H4 (cell line): ENCODE measurements at regions not wholly inside any gene's neighbourhood (a gene's known extent, or its start where the extent isn't known, plus 50 kb on each side); places are given as distances from the start of the nearest gene placed in this dataset.

Source experiments
- DNase-seq: peaks from one replicate; pipeline ENCODE4 v3.0.0-alpha.2; 2015; ENCODE audit warnings: low spot score

DNA sequence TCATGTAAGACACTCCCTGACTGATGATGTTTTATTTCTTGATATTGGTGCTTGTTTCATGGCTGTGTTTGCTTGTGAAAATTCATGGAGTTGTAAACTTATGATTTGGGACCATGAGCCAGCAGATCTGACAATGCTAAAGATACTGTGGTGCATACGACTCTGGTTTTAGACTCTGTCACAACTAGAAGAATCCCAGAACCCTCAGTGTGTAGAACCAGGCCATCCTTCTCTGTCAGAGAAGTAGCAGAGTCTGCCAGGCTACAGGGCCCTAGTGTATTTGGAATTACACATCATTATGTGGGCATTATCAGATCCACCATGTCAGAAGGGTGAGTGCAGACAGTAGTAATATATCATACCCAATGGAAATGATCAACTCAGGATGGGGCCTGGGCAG lies 209.8 kb upstream of the POU2AF2 start:
- DNase-seq, result no peak

DNA sequence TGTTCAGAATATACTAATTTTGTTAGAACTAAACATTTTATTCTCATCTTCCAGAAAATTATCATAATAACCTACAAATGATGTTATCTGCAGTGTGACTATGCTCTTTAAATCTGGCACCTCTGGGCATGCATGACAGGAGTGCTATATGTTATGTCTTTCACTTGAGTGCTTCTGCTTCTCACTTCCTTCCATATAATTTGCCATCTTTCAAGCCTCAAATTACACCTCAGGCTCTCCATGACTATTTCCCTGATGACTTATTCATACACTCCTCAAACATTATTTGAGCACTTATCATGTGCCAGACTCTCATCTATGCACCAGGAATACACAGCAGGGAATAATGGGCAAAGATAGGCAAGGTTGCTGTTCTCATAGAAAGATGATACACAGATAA lies 219.3 kb upstream of the POU2AF2 start:
- no peak for DNase-seq

DNA sequence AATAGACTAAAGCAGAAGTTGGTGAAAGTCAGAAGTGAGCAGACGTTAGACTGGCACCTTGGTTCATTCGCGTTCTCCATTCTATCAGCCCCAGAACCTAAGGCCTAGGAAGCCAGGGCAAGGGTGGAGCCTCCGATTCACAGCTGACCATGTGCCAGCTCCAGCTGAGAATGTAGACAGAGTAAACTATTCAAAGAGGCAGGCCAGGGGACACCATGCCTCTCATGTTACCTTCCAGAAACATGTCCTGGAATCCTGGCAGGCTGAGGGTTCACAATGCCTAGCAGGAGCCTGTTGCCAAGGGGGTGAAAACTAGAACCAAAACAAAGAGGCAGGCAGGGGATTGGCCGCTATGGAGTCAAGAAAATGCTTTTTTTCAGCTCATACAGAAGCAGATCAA lies 224.4 kb upstream of the POU2AF2 start:
- DNase-seq, result no peak

DNA sequence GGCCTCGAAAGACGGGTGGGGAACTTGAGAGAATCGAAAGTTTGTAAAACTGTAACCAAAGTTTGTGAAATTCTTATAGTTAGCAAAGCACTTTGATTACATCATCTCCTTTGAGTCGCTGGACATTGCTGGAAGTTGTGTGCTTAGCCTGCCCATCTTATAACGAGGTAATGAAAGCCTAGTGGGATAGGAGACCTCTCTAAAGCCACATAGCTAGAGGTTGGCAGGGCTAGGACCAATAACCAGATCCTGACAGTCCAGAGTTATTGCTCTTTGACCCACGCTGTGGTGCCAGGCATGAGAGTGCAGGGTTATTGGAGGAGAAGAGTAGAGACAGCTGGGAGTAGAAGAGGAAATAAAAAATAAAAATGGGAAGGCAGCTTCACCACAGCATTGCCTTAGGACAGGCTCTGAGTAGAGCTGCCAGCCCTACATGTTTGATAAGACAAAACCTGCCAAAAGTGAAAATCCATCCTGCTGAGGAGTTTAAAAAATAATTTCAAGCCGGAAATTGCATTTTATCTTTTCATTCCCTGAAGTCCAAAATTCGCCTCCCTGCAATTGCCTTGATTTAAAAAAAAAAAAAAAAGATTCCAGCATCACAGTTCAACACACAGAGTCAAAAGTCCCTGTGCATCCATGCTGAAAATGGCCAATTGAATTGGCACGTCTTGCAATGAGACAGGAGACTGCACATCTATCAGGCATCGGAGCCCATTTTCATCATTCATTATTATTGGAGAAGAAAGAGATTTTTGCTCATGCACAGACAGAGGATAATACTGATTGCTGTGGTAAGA lies 225.5 kb upstream of the POU2AF2 start:
- DNase-seq, result no peak

DNA sequence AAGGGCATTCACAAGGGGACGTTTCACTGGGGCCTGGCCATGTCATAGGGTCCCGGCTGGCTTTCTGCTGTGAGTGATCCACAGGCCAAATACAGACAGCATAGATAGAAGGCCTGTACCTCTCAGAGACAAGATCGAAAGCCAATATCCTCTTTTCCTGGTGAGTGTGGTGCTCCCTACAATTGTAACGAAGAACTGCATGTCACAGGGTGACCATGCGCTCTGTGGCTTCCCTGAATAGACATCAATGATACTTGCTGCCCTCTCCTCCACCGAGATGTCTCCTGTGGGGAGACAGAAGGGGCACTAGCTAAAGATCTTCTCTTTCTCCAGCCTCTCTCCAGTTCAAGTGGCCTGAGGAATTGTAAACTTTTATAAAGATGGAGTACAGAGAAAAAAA lies 226.1 kb upstream of the POU2AF2 start:
- no peak for DNase-seq

DNA sequence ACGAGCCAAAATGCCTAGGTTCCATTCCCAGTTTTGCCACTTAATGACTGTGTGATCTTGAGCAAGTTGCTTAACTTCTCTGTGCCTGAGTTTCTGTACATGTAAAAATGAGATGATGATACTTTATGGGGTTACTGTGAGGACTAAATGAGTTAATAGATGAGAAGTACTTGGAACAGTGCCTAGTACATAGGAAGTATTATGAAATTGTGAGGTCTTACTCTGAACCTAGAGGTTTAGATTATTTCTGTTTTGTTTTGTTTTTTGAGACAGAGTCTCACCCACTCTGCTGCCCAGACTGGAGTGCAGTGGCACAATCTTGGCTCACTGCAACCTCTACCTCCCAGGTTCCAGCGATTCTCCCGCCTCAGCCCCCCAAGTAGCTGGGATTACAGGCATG lies 227.0 kb upstream of the POU2AF2 start:
- DNase-seq, result no peak

DNA sequence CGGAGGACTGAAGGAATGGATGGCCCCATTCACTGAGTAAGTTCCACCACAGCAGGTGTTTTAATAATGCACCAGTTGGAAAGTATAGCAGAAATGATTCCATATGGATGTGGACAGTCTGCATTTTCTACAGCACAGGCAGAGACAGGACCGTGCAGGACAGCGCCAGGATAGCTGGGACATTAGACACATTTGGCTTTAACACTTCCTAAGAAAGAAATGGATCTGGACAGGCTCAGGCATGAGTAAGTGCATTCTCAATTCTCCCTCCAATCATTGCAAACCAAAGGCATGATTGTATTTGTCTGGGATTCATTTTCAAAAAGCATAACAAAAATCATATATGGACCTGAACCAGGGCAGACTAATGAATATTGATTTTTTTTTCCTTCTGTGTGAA lies 233.0 kb upstream of the POU2AF2 start:
- DNase-seq, result no peak

DNA sequence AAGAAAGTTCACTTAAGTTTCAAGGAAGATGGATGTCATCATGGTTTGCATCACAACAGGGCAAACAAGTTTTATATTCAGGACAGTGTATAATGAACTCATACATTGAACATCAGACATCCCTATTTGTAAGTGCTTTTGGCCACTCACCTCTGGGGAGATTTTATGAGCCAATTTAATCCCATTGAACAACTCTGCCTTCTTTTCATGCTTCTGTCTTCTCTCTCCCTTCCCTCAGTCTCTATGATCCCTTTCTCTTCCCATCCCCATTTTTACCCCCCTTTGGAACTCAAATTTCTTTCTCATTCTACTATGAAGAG lies 234.3 kb upstream of the POU2AF2 start:
- no peak for DNase-seq

DNA sequence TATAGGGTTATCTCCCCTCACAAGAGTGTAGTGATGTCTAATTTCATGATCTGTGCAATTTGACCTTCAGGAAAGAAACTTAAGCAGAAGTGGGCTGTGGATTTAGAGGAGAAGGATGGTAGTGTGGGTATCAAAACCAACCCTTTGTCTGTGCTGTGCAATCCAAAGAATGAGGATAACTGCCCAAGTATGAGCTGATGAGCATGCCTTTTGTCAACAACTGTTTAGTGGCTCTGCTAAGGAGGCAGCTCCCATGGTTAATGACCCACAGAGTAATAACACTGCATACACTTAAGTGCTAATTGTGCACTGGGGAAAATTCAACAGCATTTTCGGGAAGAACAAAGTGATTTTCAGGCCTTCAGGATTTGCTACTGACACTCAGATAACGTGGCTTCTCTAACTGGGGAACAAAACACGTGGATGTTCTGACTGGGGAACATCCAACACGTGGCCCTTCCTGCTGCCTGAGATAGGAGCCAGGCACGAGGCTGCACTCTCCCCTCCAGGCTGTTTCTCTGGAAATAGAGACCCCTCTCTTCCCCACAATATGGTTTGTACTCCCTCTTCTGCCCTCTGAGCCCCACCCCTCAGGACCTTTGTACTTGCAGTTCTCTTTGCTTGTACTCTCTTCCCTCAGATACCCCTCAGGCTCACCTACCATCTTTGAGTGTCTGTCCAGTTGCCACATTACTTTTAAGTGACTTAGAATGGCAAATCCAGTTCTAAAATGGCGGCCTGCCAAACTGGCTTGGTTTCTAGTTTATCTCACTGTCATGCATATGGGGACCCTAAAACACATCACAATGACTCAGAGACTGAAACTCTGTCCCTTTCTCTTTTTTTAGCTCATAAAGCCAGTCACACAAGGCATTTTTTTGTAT lies 234.9 kb upstream of the POU2AF2 start:
- no peak for DNase-seq

DNA sequence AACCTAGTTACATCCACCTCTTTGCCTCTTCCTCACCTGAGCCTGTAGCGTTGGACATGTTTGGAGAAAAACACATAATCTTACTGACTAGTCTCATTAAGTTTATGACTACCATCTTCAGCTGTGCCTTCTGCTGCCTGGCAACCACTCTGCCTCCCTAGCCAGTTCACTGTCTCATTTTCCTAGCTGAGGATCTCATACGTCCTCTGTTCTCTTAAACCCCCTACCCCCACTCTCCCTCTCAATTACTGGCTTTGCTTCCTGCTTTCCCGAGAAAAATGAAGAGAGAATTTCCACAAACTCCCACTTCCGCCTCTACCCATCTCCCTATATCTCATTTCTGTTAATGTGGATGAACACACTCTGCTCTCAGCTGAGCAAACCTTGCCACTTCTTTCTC lies 239.3 kb upstream of the POU2AF2 start:
- no peak for DNase-seq

DNA sequence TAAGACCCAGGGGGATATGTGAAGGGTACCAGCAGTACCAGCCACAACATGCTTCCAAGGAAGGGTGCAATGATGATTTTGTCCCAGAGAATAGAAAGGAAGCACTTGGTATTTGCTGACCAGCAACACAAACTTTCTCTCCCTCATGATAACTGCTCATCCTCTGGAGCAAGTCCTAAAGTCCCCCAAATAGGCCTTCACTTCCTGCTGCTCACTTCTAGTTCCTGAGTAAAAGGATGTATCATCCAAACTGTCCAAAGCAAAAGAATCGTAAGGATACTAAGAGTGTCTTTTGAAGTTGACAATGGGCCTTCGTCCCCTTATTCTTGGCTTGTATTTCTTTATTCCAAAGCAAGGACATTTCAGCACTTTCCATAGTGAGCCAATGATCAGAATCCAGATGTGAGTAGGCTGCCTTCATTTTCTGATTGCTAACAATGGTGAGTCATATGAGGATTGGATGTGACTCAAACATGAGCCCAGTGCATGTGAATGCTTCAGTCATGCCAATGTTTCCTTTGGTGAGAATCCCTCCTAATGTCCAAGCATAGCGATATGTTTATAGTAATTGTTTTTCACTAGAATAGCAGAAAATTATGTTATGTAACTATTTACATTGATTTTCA lies 243.4 kb upstream of the POU2AF2 start:
- DNase-seq, result peak; percentile 16

DNA sequence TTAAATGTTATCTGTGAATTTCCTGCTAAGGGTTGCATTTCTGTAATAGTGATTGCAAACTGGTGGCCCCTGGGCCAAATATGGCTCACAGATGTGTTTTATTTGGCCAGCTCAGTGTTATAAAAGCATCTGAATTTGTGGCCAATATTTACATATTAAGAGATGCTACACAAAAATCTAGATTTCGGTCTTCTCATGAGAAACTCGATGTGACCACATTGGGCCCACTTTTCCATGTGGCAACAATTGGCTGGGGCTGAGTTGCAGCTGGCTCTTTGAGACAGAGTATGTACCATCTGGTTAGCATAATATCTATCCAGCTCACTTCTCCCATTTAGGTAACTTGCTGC lies 244.5 kb upstream of the POU2AF2 start:
- no peak for DNase-seq

DNA sequence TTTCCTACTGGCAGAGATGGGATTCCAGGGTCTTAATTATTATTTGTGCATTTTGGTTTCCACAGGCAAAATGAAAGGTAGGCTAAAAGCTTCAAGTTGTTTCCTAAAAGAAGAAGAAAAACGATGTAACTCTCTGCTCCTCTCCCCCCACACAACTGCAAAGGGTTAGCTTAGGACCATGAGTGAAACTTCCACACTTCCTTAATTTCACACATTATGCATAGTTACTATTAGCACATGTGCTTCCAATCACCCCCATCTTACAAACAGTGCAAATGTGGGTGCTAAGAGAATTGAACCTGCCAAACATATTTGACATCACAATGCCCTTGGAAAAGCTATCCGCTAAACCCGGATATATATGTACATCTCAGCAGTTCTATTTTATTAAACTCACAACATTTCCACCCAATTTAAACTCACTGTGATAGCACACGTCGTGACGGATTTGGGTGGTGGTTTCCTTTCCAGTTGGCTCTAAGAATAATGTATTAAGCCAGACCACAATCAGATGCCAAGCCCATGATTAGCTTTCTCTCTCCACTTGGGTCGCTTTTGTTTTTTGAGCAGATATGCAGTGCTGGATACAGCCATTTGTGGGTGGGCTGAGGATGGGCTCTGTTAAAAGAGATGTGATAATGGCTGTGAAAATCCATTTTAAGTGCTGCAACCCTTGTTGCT lies 245.0 kb upstream of the POU2AF2 start:
- DNase-seq, result no peak

DNA sequence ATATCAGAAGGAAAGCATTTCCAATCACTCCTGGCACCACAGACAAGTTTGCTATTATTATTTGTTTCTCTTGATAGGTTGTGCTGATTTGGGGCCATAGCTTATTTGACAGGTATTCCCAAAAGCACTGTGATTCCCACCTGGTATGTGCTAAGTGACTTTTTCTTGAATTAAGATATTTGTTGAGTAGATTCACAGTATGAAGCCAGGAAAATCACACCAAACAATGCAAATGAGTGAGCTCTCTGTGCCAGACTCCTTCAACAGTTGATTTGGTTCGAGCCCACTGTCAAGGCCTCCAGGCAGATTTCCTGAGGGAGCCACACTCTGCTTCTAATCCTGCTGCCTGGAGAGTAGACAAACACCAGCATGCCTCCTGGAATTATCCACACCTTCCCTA lies 253.0 kb upstream of the POU2AF2 start:
- DNase-seq, result no peak

DNA sequence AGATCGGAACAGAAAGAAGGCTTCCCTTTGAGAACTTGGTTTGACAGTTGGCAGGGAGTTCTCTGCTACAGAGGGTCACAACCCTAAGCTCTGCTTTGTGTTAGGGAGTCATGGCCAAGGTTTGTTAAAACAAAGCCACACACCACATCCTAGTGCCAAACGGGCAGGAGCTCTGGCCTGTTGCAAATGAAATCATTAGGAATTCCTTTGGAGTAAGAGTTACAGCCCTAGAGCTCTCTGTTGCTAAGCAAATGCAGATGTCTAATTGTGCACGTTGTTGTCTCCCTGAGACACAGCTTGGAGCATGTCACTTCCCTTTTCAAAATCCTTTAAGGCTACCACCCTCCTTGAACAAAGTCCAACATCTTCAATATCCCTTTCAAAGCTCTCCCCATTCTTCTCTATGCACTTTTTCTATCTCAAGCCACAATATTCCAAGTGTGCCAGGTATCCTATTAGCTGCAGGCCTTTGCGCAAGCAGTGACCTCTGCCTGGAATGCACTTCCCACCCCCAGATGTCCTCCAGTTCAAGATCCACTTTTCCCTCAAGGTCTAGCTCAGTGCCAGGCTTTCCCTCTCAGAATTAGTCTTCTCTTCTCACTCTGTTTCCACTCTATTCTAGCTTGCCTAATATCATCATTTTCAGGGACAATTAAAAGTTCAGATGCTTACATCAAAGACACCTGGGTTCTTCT lies 253.7 kb upstream of the POU2AF2 start:
- peak; percentile 20 for DNase-seq

DNA sequence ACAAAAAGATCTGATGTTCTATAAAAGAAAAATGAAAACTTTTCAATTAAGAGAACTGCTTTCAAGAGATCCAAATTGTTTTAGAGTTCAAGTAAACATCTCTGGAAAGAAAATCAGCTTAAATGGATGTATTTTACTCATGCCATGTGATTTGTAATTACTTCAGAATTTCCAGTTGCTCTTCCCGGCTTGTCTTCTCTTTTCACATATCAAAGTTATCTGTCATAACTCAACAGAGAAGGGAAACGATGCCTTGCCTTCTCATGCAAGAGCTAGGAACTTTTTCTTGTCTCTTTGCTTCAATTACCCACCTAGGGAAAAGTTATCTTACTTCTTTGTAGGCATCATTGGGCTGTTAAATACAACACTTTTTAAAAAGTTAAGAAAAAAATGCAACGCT lies 255.2 kb upstream of the POU2AF2 start:
- no peak for DNase-seq

DNA sequence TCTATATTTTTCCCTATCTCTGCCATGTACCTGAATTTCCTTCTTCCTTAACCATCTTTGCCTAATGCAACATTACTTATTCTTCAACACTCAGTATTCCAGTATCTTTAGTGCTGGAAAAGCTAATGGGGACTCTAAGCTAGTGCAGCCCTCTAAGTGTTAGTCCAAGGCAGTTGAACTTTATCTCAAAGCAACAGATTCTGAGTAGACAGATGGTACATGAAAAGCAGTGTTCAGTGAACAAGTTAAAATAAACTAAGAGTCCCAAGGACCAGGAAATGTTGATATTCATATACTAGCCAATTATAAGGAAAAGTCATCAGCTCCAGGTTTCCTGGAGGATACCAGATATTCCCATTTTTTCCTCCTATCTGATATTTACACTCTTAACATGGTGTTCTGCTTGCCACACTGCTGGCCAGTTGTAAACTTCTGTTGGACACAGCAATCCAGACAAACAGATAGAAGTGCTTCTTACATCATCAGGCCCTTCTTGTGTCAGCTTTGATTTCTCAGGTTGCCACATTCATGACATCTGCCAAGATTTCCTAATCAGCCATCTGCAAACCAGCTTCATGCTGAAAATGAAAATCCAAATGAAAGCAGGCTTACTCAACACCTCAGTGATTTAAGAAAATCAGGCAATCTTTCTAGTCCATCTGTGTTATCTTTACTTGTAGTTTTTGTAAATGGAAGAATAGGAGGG lies 255.9 kb upstream of the POU2AF2 start:
- DNase-seq, result no peak

DNA sequence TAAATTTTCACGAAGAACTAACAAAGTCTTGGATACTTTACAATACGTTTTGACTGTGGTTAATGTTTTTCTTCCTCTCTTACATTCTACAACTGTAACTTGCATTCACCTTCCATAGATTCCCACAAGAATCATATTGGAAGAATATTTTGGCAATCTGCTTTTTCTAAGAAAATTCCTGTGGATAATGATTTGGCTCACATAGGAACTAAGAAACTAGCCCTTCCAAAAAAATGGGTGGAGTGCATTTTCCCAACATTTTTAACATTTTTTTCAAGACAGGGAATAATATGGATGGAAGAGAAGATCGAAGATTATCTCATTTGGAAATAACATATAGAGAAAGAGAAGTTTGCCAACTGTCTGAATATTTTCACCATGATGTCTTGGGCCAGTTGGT lies 256.9 kb upstream of the POU2AF2 start:
- no peak for DNase-seq

DNA sequence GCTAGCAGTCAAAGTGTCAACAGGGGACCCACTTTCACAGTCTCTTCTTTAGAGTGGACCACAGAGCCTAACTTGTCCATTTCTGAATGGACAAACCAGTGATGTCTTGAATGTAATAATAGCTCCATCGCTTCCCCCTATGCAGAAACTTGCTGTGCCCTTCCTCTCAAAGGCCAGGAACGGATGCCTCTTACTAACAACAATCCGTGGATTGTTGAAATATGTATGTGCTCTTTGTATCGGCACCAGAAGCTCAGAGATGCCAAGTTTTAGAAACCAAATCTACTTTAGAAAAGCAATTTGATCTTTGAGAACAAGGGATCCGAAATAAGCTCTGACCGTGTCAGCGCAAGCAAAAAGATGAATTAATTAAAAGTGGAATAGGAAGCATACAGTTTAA lies 259.5 kb upstream of the POU2AF2 start:
- no peak for DNase-seq

DNA sequence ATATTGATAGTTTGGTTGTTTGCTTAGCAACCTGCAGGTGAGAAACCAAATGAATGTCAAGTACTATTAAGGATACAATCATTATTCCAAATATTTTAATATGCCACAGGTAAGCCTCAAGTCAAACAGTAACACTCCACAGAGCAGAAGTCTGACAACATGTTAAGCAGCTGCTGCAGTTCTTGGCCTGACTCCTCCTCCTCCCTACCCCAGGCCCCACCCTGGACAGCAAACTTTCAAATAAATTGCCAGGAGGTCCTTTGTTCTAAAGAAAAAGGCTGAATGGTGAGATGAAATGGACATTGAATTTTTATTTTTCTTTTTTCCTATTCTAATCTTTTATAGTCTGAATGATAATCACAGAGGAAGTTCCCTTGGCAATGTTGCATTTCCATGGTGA lies 260.0 kb upstream of the POU2AF2 start:
- DNase-seq, result no peak

DNA sequence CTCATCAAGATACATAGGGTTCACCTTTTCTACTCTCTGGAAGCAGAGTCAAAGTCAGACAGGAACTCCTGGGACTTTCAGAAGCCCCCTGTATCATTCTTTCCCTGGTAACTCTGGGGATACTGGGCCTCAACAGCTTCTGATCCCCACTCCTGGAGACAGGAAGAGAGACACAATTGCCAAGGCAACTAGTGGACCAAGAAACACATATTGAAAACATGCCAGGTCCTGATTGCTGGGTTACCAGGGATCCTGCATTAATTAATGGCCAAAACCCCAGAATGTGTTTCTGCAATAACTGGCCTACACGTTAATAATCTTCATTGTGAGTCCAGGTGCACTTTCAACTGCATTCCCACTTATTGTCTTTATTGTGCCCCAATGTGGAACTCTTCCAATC lies 260.8 kb upstream of the POU2AF2 start:
- no peak for DNase-seq
